Chondrocyte (in vitro differentiated cells): ENCODE measurements at regions not wholly inside any gene's neighbourhood (a gene's known extent, or its start where the extent isn't known, plus 50 kb on each side); places are given as distances from the start of the nearest gene placed in this dataset.
A peak's percentile ranks its signal among the peaks of the same experiment; 100 is the strongest.

Experiments
- DNase-seq: peaks from one replicate; pipeline ENCODE4 v3.0.0; 2021; ENCODE audit warnings: mixed read lengths, low spot score
- H3K27ac Mint-ChIP-seq: one replicate; pipeline ENCODE4 v1.8.0; 2021; ENCODE audit warnings: mild to moderate bottlenecking, moderate library complexity, mixed read lengths; ENCODE audit not compliant: unreplicated experiment
- H3K27me3 Mint-ChIP-seq: 2 replicates; pipeline ENCODE4 v1.8.0; 2021; ENCODE audit warnings: low read depth, mixed read lengths
- H3K36me3 Mint-ChIP-seq: 2 replicates; pipeline ENCODE4 v1.8.0; 2021; ENCODE audit warnings: low read depth, mixed read lengths
- H3K4me1 Mint-ChIP-seq: 2 replicates; pipeline ENCODE4 v1.8.0; 2021; ENCODE audit warnings: low read depth, mild to moderate bottlenecking, mixed read lengths
- H3K4me3 Mint-ChIP-seq: one replicate; pipeline ENCODE4 v1.8.0; 2021; ENCODE audit warnings: mild to moderate bottlenecking, moderate library complexity, mixed read lengths; ENCODE audit not compliant: unreplicated experiment
- H3K9me3 Mint-ChIP-seq: 2 replicates; pipeline ENCODE4 v1.8.0; 2021; ENCODE audit warnings: low read depth, mixed read lengths
- CTCF ChIP-seq: fragments of 200-600 bp; sonication (generic); IDR thresholded peaks from 2 replicates; pipeline ENCODE4 v1.5.0; 2021; ENCODE audit warnings: antibody characterized with exemption, mild to moderate bottlenecking, moderate library complexity

- no peak for DNase-seq
- Mint-ChIP-seq H3K4me1 (peaks cover 28% of the 10 kb centered on the region), H3K4me3 (no peak overlapping the region), H3K9me3 (no peaks in the 10 kb centered on the region), H3K27me3 (no peaks in the 10 kb centered on the region), H3K36me3 (no peaks in the 10 kb centered on the region), H3K27ac (no peak overlapping the region)
- no peak for TF ChIP-seq CTCF
Measured at GRCh38 chr3:43181202-43181821, 75.4 kb upstream of the POMGNT2 start.

- H3K9me3 Mint-ChIP-seq = no peaks in the 10 kb centered on the region
- H3K4me1 Mint-ChIP-seq = peaks cover 28% of the 10 kb centered on the region
- TF ChIP-seq CTCF = no peak
- peak overlapping the region; percentile 91 for H3K27ac Mint-ChIP-seq
- H3K27me3 Mint-ChIP-seq = no peaks in the 10 kb centered on the region
- DNase-seq = no peak
- no peaks in the 10 kb centered on the region for H3K36me3 Mint-ChIP-seq
- no peak overlapping the region for H3K4me3 Mint-ChIP-seq
Measured at GRCh38 chr3:43180694-43181093, 74.8 kb upstream of the POMGNT2 start.

DNA sequence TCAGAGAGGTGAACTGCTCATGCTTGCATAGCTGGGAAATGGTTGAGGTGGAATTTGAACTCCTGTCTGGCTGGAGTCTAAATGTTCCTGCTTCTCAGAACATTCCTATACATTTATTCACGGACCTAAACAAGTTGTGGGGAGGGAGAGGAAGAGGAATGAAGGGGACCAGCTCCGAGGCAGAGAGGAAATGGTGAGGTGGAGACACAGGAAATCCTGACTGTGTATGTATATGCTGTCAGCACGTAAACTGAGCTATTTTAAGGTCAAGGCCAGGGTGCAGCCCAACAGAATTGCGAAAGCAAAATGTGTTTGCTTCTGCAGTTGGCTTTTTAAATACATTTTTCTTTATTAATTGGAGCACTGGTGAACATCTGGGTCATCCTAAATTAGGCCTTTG is 74.1 kb upstream of the POMGNT2 start:
- DNase-seq = no peak
- peak overlapping the region; percentile 91 for H3K27ac Mint-ChIP-seq
- no peaks in the 10 kb centered on the region for H3K9me3 Mint-ChIP-seq

DNA sequence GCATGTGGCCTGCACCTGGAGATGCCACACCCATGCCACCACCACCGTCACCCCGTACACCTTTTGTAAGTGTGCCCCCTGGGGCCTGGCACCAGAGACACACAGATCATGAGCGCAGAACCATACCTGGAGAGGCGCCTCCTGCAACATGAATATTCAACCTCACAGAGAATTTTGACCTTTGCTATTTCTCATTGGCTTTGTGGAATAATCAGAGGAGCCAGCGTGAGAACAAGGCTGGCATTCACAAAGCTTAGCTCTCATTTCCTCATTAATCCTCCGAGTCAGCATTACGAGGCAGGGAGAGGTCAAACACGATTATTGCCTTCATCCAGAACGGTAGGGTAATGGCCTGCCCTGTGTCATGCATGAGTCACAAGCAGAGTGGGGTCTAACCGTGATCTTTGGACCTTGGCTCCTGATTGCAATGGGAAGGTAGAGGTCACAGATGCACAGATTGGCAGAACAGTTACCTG is 73.0 kb upstream of the POMGNT2 start:
- H3K9me3 Mint-ChIP-seq = peaks cover 6% of the 10 kb centered on the region
- no peaks in the 10 kb centered on the region for H3K36me3 Mint-ChIP-seq
- no peaks in the 10 kb centered on the region for H3K27me3 Mint-ChIP-seq
- peaks cover 28% of the 10 kb centered on the region for H3K4me1 Mint-ChIP-seq
- no peak overlapping the region for H3K4me3 Mint-ChIP-seq
- TF ChIP-seq CTCF = no peak
- no peak for DNase-seq
- H3K27ac Mint-ChIP-seq = peak overlapping the region; percentile 91

More for the DNA sequence above, 74.1 kb upstream of the POMGNT2 start:
- Mint-ChIP-seq H3K4me3 (no peak overlapping the region), H3K27me3 (no peaks in the 10 kb centered on the region), H3K4me1 (peaks cover 28% of the 10 kb centered on the region), H3K36me3 (no peaks in the 10 kb centered on the region)
- no peak for TF ChIP-seq CTCF

DNA sequence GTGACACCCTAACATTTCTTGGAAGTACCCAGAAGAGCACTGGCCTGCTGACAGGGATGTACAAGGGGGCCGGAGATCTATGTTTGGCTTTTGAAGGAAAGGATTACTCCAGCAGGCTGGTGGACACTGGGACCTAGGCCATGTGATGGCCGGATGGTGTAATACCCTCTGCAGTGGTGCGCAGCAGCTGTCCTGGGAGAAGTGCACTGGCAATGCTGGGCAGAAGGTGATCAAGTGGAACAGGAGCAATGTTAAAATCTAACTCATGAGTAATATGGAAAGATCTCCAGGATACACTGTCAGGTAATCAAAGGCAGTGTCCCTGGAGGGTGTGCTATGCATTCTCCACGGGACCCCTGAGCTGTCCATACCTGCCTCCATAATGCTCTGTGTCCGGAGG is 71.2 kb upstream of the POMGNT2 start:
- peaks cover 28% of the 10 kb centered on the region for H3K4me1 Mint-ChIP-seq
- no peak overlapping the region for H3K4me3 Mint-ChIP-seq
- no peak overlapping the region for H3K27ac Mint-ChIP-seq
- H3K36me3 Mint-ChIP-seq = no peaks in the 10 kb centered on the region
- peaks cover 11% of the 10 kb centered on the region for H3K9me3 Mint-ChIP-seq
- no peak for DNase-seq
- no peaks in the 10 kb centered on the region for H3K27me3 Mint-ChIP-seq
- TF ChIP-seq CTCF = no peak
